Left ventricle myocardium inferior (tissue), 1 donor: ENCODE measurements at regions not wholly inside any gene's neighbourhood (a gene's known extent, or its start where the extent isn't known, plus 50 kb on each side); places are given as distances from the start of the nearest gene placed in this dataset.

Experiments used
- DNase-seq: peaks from one replicate; pipeline ENCODE4 v3.0.0-alpha.2; 2020
- H3K27ac ChIP-seq: fragments of 200-600 bp; replicated peaks from 2 replicates; pipeline ENCODE4 v1.8.0; 2021
- H3K27me3 ChIP-seq: fragments of 200-600 bp; 2 replicates; pipeline ENCODE4 v1.8.0; 2021; ENCODE audit warnings: low read depth
- H3K36me3 ChIP-seq: fragments of 200-600 bp; 2 replicates; pipeline ENCODE4 v1.8.0; 2021
- H3K4me1 ChIP-seq: fragments of 200-600 bp; 2 replicates; pipeline ENCODE4 v1.8.0; 2021
- H3K4me3 ChIP-seq: fragments of 200-600 bp; 2 replicates; pipeline ENCODE4 v1.8.0; 2021; ENCODE audit warnings: mild to moderate bottlenecking, moderate library complexity
- H3K9me3 ChIP-seq: fragments of 200-600 bp; replicated peaks from 2 replicates; pipeline ENCODE4 v1.8.0; 2021
- CTCF ChIP-seq: fragments of 200-600 bp; IDR thresholded peaks from 2 replicates; pipeline ENCODE4 v1.8.0; 2021; ENCODE audit warnings: antibody characterized with exemption, mild to moderate bottlenecking, borderline replicate concordance
- intact Hi-C: fragments of 100-400 bp; cut with micrococcal nuclease; formaldehyde crosslinking; loops from one replicate; pipeline ENCODE4 v1.11.0; 2022
- donor health status: DM: no; HTN: yes; CAD: no; lungs with severe emphysema.

GRCh38 chr3:153903430-153903829, 217.8 kb upstream of the ARHGEF26 start:
- no peak for DNase-seq
- Histone ChIP-seq H3K27me3 (no peaks in the 10 kb centered on the region), H3K36me3 (no peaks in the 10 kb centered on the region), H3K9me3 (no peaks in the 10 kb centered on the region), H3K4me1 (no peaks in the 10 kb centered on the region), H3K27ac (no peak overlapping the region), H3K4me3 (no peak overlapping the region)
- intact Hi-C loops, result no loop called here
- no peak for TF ChIP-seq CTCF

- no peak overlapping the region for H3K4me3 ChIP-seq
- no peaks in the 10 kb centered on the region for H3K36me3 ChIP-seq
- H3K4me1 ChIP-seq, result no peaks in the 10 kb centered on the region
- no peaks in the 10 kb centered on the region for H3K27me3 ChIP-seq
- intact Hi-C loops, result no loop called here
- H3K27ac ChIP-seq, result no peak overlapping the region
- DNase-seq, result no peak
- no peak for TF ChIP-seq CTCF
- no peaks in the 10 kb centered on the region for H3K9me3 ChIP-seq
Observed at GRCh38 chr3:153906366-153906765, 214.8 kb upstream of the ARHGEF26 start.

GRCh38 chr3:153910387-153910786, 210.8 kb upstream of the ARHGEF26 start:
- Histone ChIP-seq H3K36me3 (no peaks in the 10 kb centered on the region), H3K9me3 (no peaks in the 10 kb centered on the region), H3K27ac (no peak overlapping the region), H3K4me1 (no peaks in the 10 kb centered on the region), H3K4me3 (no peak overlapping the region), H3K27me3 (no peaks in the 10 kb centered on the region)
- no peak for TF ChIP-seq CTCF
- intact Hi-C loops, result no loop called here
- DNase-seq, result no peak

GRCh38 chr3:153911116-153911515, 210.1 kb upstream of the ARHGEF26 start:
- TF ChIP-seq CTCF, result no peak
- no peaks in the 10 kb centered on the region for H3K36me3 ChIP-seq
- no peaks in the 10 kb centered on the region for H3K4me1 ChIP-seq
- intact Hi-C loops, result no loop called here
- no peaks in the 10 kb centered on the region for H3K27me3 ChIP-seq
- no peak for DNase-seq
- no peak overlapping the region for H3K4me3 ChIP-seq
- H3K9me3 ChIP-seq, result no peaks in the 10 kb centered on the region
- no peak overlapping the region for H3K27ac ChIP-seq

GRCh38 chr3:153919773-153920172, 201.4 kb upstream of the ARHGEF26 start:
- H3K36me3 ChIP-seq, result no peaks in the 10 kb centered on the region
- intact Hi-C loops, result no loop called here

More at GRCh38 chr3:153919773-153920172, 201.4 kb upstream of the ARHGEF26 start:
- Histone ChIP-seq H3K4me3 (no peak overlapping the region), H3K27ac (no peak overlapping the region), H3K27me3 (no peaks in the 10 kb centered on the region), H3K4me1 (no peaks in the 10 kb centered on the region), H3K9me3 (peaks cover 23% of the 10 kb centered on the region)
- no peak for DNase-seq
- no peak for TF ChIP-seq CTCF
